PFSK-1 (cell line): ENCODE measurements at regions not wholly inside any gene's neighbourhood (a gene's known extent, or its start where the extent isn't known, plus 50 kb on each side); places are given as distances from the start of the nearest gene placed in this dataset.

ENCODE experiments used
- POLR2AphosphoS5 ChIP-seq: IDR thresholded peaks from 2 replicates; pipeline ENCODE4 v1.6.1; 2012; ENCODE audit warnings: low read depth, mild to moderate bottlenecking, control low read depth, low read length, moderate library complexity
- REST ChIP-seq, 2 experiments: IDR thresholded peaks; 2 replicates each; pipeline versions ENCODE4 v1.6.1 to v1.8.0; 2011 to 2012; ENCODE audit warnings: low read depth in 2 of 2, low read length in 2 of 2, control low read depth in 1 of 2, inconsistent platforms in 1 of 2, mild to moderate bottlenecking in 1 of 2, moderate library complexity in 1 of 2; ENCODE audit not compliant: insufficient read depth in 1 of 2
- TAF1 ChIP-seq: IDR thresholded peaks from 2 replicates; pipeline ENCODE4 v1.6.1; 2012; ENCODE audit warnings: low read length, control low read depth, borderline replicate concordance; ENCODE audit not compliant: insufficient read depth

GRCh38 chr7:85950871-85951270 is 692.8 kb upstream of the GRM3 start:
- TF ChIP-seq POLR2AphosphoS5 (no peak), REST (IDR thresholded peaks at IDR 0.05; ENCODE audit: insufficient read depth in 1 of 2, low read depth in 2 of 2, low read length in 2 of 2) (no peak), TAF1 (no peak)
